ENCODE measurements at regions not wholly inside any gene's neighbourhood (a gene's known extent, or its start where the extent isn't known, plus 50 kb on each side); places are given as distances from the start of the nearest gene placed in this dataset.

GRCh38 chr17:37849617-37849972 lies 74.6 kb upstream of the TBC1D3K start (continued):
- TF ChIP-seq POU6F1 (CRISPR knock-in tag; IDR thresholded peaks at IDR 0.05; ENCODE audit: borderline replicate concordance, low read depth) (no peak), SNAI2 (CRISPR knock-in tag; IDR thresholded peaks at IDR 0.05) (no peak), OSR1 (CRISPR knock-in tag; IDR thresholded peaks at IDR 0.05) (no peak), TOX (CRISPR knock-in tag; IDR thresholded peaks at IDR 0.05; ENCODE audit: borderline replicate concordance) (no peak), PPARA (CRISPR knock-in tag; IDR thresholded peaks at IDR 0.05; ENCODE audit: borderline replicate concordance) (no peak), ESRRG (CRISPR knock-in tag; IDR thresholded peaks at IDR 0.05) (no peak), GLIS3 (CRISPR knock-in tag; IDR thresholded peaks at IDR 0.05) (no peak), CSDC2 (CRISPR knock-in tag; IDR thresholded peaks at IDR 0.05) (no peak)

GRCh38 chr17:37848690-37849616 lies 75.3 kb upstream of the TBC1D3K start:
- TF ChIP-seq PATZ1 (CRISPR knock-in tag; IDR thresholded peaks at IDR 0.05; ENCODE audit: borderline replicate concordance), result no peak
- peak; percentile 48 for ATAC-seq

- no peak for ATAC-seq
- no peak for TF ChIP-seq ZNF70 (CRISPR knock-in tag; IDR thresholded peaks at IDR 0.05)
- no peak for TF ChIP-seq ISL1 (CRISPR knock-in tag; IDR thresholded peaks at IDR 0.05)
- no peak for TF ChIP-seq TCF4 (CRISPR knock-in tag; IDR thresholded peaks at IDR 0.05; ENCODE audit: borderline replicate concordance)
- no peak for TF ChIP-seq ESRRG (CRISPR knock-in tag; IDR thresholded peaks at IDR 0.05)
- TF ChIP-seq PATZ1 (CRISPR knock-in tag; IDR thresholded peaks at IDR 0.05; ENCODE audit: borderline replicate concordance), result no peak
- TF ChIP-seq TSHZ2 (CRISPR knock-in tag; IDR thresholded peaks at IDR 0.05), result no peak
Measured at GRCh38 chr17:37847811-37848331, 76.3 kb upstream of the TBC1D3K start.

- no peak for ATAC-seq
Measured at GRCh38 chr17:37847102-37847501, 77.1 kb upstream of the TBC1D3K start.

More at GRCh38 chr17:37847102-37847501, 77.1 kb upstream of the TBC1D3K start:
- no peak for TF ChIP-seq ESRRG (CRISPR knock-in tag; IDR thresholded peaks at IDR 0.05)
- no peak for TF ChIP-seq GLIS3 (CRISPR knock-in tag; IDR thresholded peaks at IDR 0.05)
- no peak for TF ChIP-seq CREB5 (CRISPR knock-in tag; IDR thresholded peaks at IDR 0.05; ENCODE audit: low read depth)
